Suprapubic skin (tissue), 3 donors: ENCODE measurements at regions not wholly inside any gene's neighbourhood (a gene's known extent, or its start where the extent isn't known, plus 50 kb on each side); places are given as distances from the start of the nearest gene placed in this dataset.

Source experiments
- POLR2A ChIP-seq, 2 donors: fragments of 450-650 bp; IDR thresholded peaks; one replicate each; pipeline ENCODE4 v1.6.1; 2017; ENCODE audit warnings: antibody characterized with exemption in 2 of 2, mild to moderate bottlenecking in 2 of 2, moderate library complexity in 2 of 2
- TF ChIP-seq, protein P1 (sequence below), 2 donors: fragments of 200-600 bp in 1 of 2; fragments of 450-650 bp in 1 of 2; sonication (generic) in 1 of 2; IDR thresholded peaks; one replicate each; pipeline ENCODE4 v1.5.1; 2016 to 2019; ENCODE audit warnings: antibody characterized with exemption in 2 of 2, mild to moderate bottlenecking in 1 of 2, moderate library complexity in 1 of 2

DNA sequence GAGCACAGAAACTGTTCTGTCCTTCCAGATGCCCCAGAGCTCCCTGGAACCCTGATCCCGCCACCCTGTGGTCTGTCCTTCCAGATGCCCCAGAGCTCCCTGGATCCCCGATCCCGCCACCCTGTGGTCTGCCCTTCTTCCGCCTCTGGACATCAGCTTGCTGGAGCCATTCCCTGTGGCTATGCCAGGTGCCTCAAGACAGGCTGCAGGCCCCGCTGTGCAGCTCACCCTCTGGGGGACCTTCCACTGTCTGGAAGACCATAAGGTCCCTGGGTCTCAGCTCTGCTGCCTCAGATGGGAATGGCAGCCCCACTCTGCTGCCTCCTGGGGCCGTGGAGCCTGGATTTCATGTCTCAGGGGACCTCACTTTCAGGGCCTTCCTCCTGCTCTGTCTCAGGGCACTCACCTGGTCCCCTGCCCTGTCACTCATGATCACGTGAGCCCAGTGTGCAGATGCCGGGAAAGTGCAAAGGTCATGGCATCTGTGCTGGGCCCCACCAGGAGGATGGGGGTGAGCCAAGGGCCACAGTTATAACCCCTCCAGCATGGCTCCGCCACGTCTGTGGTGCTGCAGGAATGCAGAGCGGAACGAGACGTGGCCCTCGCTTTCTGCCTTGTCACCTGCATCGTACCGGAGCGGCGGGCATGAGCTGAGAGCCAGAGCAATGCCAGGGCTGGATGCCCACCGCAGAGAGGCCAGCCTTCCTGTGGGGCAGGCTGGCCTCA lies 1520.7 kb downstream of the BRD1 start:
- TF ChIP-seq POLR2A (IDR thresholded peaks at IDR 0.05) = no peak
- TF ChIP-seq, protein P1, sequence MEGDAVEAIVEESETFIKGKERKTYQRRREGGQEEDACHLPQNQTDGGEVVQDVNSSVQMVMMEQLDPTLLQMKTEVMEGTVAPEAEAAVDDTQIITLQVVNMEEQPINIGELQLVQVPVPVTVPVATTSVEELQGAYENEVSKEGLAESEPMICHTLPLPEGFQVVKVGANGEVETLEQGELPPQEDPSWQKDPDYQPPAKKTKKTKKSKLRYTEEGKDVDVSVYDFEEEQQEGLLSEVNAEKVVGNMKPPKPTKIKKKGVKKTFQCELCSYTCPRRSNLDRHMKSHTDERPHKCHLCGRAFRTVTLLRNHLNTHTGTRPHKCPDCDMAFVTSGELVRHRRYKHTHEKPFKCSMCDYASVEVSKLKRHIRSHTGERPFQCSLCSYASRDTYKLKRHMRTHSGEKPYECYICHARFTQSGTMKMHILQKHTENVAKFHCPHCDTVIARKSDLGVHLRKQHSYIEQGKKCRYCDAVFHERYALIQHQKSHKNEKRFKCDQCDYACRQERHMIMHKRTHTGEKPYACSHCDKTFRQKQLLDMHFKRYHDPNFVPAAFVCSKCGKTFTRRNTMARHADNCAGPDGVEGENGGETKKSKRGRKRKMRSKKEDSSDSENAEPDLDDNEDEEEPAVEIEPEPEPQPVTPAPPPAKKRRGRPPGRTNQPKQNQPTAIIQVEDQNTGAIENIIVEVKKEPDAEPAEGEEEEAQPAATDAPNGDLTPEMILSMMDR (IDR thresholded peaks at IDR 0.05) = no peak
